ENCODE measurements at regions not wholly inside any gene's neighbourhood (a gene's known extent, or its start where the extent isn't known, plus 50 kb on each side); places are given as distances from the start of the nearest gene placed in this dataset.

- TF ChIP-seq CTCF (conservative IDR thresholded peaks at IDR 0.05; ENCODE audit: low read depth in 2 of 2), result no peak
- TF ChIP-seq POLR2AphosphoS5 (IDR thresholded peaks at IDR 0.05; ENCODE audit: low read depth), result no peak
- TF ChIP-seq EZH2 (IDR thresholded peaks at IDR 0.05; ENCODE audit: low read depth, unreplicated experiment), result no peak
Measured at GRCh38 chr7:83863906-83864305, 215.0 kb upstream of the SEMA3E start.

Measured in GM23338 (cell line).